HG02884 (cell line): ENCODE measurements at regions not wholly inside any gene's neighbourhood (a gene's known extent, or its start where the extent isn't known, plus 50 kb on each side); places are given as distances from the start of the nearest gene placed in this dataset.

Experiments used
- ATAC-seq: cut with Tn5 transposase; IDR thresholded peaks from one replicate; pipeline ENCODE4 v1.9.1; 2021; ENCODE audit warnings: mild to moderate bottlenecking, moderate library complexity; ENCODE audit not compliant: unreplicated experiment

GRCh38 chr13:43983373-43983772, 103.7 kb downstream of the LACC1 start:
- no peak for ATAC-seq

GRCh38 chr13:43984292-43984691, 104.6 kb downstream of the LACC1 start:
- ATAC-seq: no peak

- no peak for ATAC-seq
These were observed 105.8 kb downstream of the LACC1 start for GRCh38 chr13:43985422-43986072.

- no peak for ATAC-seq
These were observed 106.8 kb downstream of the LACC1 start for GRCh38 chr13:43986421-43986981.

GRCh38 chr13:43988302-43988701, 108.6 kb downstream of the LACC1 start:
- ATAC-seq: no peak

- no peak for ATAC-seq
These were observed 110.3 kb downstream of the LACC1 start for GRCh38 chr13:43990021-43990420.

- ATAC-seq: no peak
These were observed 111.1 kb downstream of the LACC1 start for GRCh38 chr13:43990829-43991228.

GRCh38 chr13:43991773-43992201, 112.1 kb downstream of the LACC1 start:
- ATAC-seq: no peak

GRCh38 chr13:43992211-43992610, 112.5 kb downstream of the LACC1 start:
- ATAC-seq: no peak

GRCh38 chr13:43994999-43995859, 115.5 kb downstream of the LACC1 start:
- no peak for ATAC-seq

GRCh38 chr13:43996221-43996620, 116.5 kb downstream of the LACC1 start:
- no peak for ATAC-seq

GRCh38 chr13:44003481-44003880, 123.8 kb downstream of the LACC1 start:
- ATAC-seq: no peak

- ATAC-seq: no peak
These were observed 125.2 kb downstream of the LACC1 start for GRCh38 chr13:44004878-44005277.

- ATAC-seq: no peak
These were observed 127.7 kb downstream of the LACC1 start for GRCh38 chr13:44007451-44007850.

GRCh38 chr13:44011036-44011435, 131.3 kb downstream of the LACC1 start:
- no peak for ATAC-seq

- ATAC-seq: no peak
These were observed 133.4 kb downstream of the LACC1 start for GRCh38 chr13:44012910-44013757.

GRCh38 chr13:44013758-44014291, 134.1 kb downstream of the LACC1 start:
- ATAC-seq: no peak

GRCh38 chr13:44014501-44014900, 134.8 kb downstream of the LACC1 start:
- ATAC-seq: no peak

- ATAC-seq: no peak
These were observed 135.4 kb downstream of the LACC1 start for GRCh38 chr13:44015118-44015517.

GRCh38 chr13:44015811-44016210, 136.1 kb downstream of the LACC1 start:
- ATAC-seq: no peak
